ENCODE measurements at regions not wholly inside any gene's neighbourhood (a gene's known extent, or its start where the extent isn't known, plus 50 kb on each side); places are given as distances from the start of the nearest gene placed in this dataset.
"Not testable (repeated sequence)": the region's sequence is repeated elsewhere in the genome, so short reads cannot be mapped to it uniquely, and the experiment has no call there.

- DNase-seq: no peak
Measured at GRCh38 chr6:170080169-170080827, 210.6 kb downstream of the DLL1 start.

GRCh38 chr6:170076466-170077165 lies 214.3 kb downstream of the DLL1 start:
- DNase-seq: no peak

GRCh38 chr6:170075659-170076223 lies 215.1 kb downstream of the DLL1 start:
- DNase-seq: no peak

GRCh38 chr6:170074907-170075306 lies 216.0 kb downstream of the DLL1 start:
- DNase-seq: no peak

- no peak for DNase-seq
Measured at GRCh38 chr6:170074435-170074834, 216.4 kb downstream of the DLL1 start.

GRCh38 chr6:170073846-170074245 lies 217.0 kb downstream of the DLL1 start:
- no peak for DNase-seq

DNA sequence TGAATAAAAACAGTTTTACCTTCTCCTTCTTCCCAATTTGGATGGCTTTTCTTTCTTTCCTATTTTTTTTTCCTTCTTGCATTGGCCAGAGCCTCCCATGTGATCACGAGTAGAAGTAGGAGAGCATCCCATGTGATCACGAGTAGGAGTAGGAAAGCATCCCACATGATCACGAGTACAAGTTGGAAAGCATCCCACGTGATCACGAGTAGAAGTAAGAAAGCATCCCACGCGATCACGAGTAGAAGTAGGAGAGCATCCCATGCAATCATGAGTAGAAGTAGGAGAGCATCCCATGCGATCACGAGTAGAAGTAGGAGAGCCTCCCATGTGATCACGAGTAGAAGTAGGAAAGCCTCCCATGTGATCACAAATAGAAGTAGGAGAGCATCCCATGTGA lies 218.6 kb downstream of the DLL1 start:
- no peak for DNase-seq

- DNase-seq: no peak
Measured at GRCh38 chr6:170069611-170070010, 221.3 kb downstream of the DLL1 start.

DNA sequence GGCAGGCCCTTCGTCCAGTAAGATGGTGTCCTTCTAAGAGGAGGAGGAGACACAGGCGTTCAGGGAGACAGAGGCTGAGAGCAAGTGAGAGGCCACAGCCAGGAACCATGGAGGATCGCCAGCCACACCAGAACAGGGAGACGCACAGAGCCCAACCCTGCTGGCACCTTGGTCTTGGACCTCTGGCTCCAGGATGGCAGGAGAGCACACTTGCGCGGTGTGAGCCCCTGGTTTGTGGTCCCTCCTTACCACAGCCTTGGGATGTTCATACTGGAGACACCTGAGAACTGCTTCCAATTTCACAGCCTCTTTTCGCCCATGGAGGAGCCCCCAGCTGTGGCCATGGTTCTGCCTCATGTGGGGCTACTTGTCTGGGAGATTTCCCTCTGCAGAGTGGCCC lies 222.4 kb downstream of the DLL1 start:
- DNase-seq: no peak

- DNase-seq: no peak
Measured at GRCh38 chr6:170067923-170068360, 222.9 kb downstream of the DLL1 start.

GRCh38 chr6:170067181-170067641 lies 223.7 kb downstream of the DLL1 start:
- no peak for DNase-seq

DNA sequence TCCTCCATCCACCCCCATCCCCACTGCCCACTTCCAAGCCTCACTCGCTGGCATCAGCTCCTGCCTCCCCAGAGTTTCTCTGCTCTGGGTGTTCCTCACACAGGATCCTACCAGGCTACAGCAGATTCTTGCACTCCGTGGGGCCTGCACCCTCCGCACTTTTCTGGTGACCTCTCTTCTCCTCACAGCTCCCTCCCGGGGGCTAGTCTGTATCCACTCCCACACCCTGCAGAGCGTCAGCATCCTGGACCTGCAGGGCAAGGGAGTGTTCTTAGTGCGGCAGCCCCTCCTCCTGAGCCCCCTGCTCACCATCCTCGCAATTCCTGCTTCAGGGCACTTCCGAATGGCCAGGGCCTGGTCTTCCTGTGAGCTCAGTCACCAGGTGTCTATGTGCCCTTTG lies 224.2 kb downstream of the DLL1 start:
- DNase-seq: no peak

GRCh38 chr6:170063851-170064602 lies 226.9 kb downstream of the DLL1 start:
- DNase-seq: no peak

DNA sequence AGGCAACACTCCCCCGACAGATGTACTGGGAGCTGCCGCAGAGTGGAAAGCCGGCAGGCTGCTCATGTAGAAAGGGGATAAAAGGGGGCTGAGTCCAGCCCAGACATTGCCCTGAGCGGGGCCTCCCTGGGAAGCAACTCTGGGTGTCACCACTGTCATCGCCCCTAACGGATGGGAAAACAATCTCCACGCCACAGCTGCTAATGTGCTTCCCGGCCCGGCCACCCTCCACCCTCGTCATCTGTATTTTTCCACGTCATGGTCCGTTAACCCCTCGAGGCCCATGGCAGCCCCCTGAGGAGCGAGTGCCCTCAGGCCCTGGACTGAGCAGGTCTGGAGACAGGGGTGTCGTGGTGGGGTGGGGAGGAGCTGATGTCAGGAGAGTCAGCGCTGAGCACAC lies 227.4 kb downstream of the DLL1 start:
- DNase-seq: no peak

DNA sequence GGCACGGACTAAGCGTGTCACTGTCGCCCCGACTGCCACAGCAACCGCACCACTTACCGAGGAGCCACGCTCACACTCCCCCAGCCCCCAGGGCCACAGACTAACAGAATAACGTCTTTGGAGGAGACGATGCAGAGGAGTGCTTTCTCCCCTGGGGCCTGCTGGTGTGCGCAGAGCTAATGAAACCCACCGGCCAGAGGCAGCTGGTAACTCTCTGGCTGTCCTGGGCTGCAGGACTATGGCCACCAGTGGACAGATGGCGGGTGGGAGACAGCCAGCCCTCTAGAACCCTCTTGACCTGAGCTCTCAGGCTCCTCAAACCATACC lies 228.0 kb downstream of the DLL1 start:
- DNase-seq: no peak

- DNase-seq: no peak
Measured at GRCh38 chr6:170062209-170062914, 228.5 kb downstream of the DLL1 start.

DNA sequence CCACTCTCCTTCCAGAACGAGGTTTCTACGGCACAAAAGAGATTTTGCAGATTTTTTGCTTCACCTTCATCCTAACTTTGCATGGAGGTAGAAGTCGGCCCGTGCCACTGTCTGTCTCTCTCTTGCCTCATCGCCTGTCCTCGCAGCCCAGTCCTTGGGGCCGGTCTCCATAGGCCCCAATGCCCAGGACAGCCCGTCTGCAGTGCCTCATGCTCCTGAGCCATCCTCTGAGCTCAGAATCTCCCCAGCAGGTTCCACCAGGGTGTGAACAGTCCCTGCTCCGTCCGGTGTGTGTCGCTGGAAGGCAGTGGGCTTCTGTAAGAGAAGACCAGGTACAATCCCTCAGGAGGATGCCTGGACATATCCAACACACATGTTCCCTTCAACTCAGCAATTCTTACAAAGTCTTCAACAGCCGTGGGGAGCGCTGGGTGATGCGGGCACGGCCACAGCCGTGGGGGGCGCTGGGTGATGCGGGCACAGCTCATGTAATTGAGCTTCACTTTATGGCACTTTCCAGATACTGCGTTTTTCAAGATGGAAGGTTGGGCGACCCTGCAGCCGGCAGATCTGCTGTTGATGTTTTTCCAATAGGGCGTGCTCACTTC lies 231.9 kb downstream of the DLL1 start:
- DNase-seq: no peak

- DNase-seq: no peak
Measured at GRCh38 chr6:170057961-170058877, 232.7 kb downstream of the DLL1 start.

- no peak for DNase-seq
Measured at GRCh38 chr6:170057034-170057734, 233.7 kb downstream of the DLL1 start.

- DNase-seq: no peak
Measured at GRCh38 chr6:170056278-170056711, 234.6 kb downstream of the DLL1 start.

GRCh38 chr6:170055797-170056196 lies 235.1 kb downstream of the DLL1 start:
- DNase-seq: not testable (repeated sequence)

All from fibroblast of upper back skin (primary cell).